GM11168 (cell line): ENCODE measurements at regions not wholly inside any gene's neighbourhood (a gene's known extent, or its start where the extent isn't known, plus 50 kb on each side); places are given as distances from the start of the nearest gene placed in this dataset.

Source experiments
- in situ Hi-C: fragments of 300-500 bp; cut with MboI; formaldehyde crosslinking; loops from one replicate; pipeline ENCODE4 v1.12.0; 2022; ENCODE audit warnings: low sequenced_read_pairs; ENCODE audit not compliant: unreplicated experiment

DNA sequence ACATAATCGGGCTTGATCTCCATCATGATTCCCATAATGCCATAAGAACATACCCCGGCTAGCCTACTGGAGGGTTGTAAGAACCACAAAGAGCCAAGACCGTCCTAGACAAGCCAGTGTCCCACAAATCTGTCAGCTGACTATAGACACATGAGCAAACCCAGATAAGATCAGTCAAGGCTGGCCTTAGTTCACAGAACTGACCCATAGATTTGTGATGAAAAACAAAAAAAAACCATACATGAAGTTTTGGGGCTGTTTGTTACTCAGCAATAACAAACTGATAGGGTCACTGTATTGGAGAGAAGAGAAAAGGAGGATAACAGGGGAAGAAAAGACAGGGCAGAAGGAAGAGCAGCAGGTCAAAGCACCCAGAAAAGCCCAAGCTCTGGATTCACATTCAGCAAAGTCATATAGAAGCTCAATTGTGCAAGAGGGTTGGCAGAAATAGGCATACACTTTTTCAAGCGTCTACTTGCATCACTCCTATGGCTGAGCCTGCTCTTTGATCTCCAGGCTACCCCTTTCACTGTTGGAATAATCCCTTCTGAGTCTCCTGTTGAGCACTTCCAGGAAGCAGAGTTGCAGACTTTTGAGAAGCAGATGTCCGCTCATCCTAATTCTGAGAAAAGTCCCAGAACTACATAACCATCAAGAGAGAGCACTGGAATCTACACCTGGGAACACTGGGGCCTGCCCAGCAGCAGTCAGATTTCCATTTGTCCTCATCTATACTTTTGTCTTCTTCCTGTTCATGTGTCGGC is 122.0 kb upstream of the HABP2 start:
- in situ Hi-C loops = no loop called here

DNA sequence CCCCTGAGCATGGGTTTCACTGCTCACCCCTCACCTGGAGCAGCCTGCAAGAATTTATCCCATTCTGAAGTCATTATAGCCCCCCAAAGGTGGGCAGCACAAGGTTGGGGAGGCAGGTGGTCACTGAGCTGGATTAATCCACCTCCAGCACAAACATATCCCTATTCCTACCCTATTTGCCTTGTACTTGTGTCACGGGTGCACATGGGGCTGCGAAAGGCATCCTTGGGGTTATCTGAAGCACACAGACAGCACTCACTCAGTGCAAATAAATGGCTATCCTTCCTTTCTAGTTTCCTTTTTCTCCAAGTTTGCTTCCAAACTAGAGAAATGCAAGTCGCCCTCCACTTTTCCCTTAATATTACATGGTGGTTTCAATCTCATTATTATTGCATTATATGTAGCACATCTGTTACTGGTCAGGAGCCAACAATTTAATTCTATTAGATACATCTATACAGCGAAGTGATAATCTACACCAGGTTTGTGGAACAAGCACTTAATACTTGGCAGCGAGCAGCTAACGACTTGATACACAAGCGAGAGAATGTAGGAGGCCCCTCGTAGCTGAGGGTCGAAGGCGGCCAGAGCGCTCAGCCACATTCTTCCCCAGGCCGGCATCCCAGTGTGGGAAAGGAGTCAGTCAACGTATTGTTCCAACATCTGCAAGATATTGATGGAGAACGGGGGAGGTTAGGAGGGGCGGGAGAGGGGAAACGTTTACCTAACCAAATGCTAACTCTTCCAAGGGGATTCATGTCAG is 121.3 kb upstream of the HABP2 start:
- in situ Hi-C loops = no loop called here

DNA sequence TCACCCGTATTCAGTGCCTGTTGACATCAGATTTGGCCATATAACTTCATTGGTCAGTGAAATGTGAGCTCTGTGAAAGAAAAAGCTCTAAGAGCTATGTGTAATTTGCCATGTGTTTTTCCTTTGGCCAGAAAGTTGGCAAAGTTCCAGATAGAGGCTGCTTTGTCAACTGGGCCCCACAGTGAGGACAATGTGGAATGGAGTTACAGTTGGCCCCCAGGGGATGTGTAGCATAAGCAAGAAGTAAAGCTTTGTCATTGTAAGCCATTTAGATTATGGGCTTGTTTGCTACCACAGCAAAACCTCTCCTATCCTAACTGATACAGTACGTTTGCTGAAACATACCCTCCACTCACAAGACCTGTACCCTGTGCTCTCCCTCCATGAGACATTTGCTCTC is 119.1 kb upstream of the HABP2 start:
- in situ Hi-C loops = no loop called here

DNA sequence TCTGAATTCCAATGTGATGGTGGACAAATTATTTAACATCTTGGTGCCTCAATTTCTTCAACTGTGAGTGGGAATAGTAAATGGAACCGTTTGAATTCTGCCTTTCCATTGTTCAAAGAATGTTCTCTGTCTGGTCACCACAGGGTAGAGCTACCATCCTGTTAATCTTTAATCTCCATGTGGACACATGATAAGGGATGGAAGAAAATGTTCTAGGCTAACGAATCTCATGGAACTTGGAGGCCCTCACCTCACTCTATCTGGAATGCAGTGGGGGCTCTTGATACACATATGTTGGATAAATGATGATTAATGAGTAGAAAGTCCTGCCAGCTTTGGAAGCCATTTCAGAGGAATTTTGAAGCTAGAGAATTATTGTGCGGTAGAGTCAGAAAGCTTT is 118.5 kb upstream of the HABP2 start:
- in situ Hi-C loops = no loop called here

DNA sequence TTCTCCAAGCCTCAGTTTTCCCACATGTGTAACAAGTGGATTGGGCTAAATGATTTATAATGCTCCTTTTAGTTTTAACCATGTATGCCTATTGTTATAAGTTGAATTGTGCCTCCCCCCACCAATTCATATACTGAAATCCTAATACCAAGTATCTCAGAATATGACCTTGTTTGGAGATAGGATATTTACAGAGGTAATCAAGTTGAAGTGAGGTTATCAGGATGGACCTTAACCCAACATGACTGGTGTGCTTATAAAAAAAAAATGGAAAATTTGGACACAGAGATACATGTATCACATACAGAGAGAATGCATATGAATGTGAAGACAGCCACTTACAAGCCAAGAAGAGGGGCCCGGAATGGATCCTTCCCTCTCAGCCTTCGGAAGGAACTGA is 117.9 kb upstream of the HABP2 start:
- in situ Hi-C loops = no loop called here

DNA sequence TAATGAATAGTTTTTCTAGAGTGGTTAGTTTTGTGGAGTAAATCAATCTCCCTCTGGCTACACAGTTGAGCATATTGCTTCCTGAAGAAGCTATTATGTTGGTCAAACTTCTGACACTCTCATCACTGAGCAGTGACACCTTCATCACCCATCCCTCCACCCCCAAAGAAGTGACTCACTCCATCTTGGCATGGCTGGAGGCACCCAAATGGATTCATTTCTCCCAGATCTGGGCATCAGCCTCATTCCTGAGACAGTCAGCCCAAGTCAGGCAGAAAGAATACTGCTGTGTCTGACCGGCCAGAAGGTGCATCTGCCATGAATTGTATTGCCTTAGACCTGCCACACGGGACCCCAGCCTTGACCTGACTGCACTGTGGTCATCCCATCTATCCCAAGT is 117.0 kb upstream of the HABP2 start:
- in situ Hi-C loops = no loop called here

DNA sequence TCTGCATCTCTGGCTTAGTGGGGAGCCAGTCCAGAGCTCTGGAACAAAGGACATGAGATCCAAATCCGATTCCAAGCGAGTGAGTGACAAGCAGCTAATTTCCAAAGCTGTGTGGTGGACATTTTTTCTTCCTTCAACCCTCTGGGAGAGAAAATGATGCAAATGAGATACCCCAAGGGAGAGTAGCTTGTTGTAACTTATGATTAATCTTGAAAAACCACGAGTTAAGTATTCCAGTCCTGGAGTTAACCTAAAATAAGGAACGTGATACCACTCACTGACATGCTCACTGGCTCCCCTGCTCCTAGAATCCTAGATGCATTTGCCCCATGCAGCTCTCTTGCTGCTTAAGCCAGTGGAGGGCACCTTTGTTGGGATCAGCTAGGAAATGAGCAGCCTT is 116.0 kb upstream of the HABP2 start:
- in situ Hi-C loops = no loop called here

DNA sequence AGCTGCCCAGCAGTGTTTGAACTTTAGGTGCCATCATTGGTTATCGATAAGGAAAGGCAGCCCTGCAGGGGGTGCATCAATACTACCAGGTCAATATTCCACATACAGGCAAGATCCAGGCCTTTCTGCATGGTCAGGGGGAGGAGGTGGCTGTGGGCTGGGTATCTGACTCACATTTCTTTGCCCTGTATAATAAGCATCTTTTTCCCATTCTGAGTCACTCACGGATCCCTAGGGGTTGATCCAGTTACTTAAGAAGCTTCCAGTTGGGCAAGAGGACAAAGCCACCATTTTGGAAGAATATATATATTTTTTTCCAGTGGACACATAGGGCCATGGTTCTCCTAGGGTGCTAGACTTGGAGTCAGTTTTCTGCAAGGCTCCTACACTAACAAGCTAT is 114.2 kb upstream of the HABP2 start:
- in situ Hi-C loops = no loop called here

DNA sequence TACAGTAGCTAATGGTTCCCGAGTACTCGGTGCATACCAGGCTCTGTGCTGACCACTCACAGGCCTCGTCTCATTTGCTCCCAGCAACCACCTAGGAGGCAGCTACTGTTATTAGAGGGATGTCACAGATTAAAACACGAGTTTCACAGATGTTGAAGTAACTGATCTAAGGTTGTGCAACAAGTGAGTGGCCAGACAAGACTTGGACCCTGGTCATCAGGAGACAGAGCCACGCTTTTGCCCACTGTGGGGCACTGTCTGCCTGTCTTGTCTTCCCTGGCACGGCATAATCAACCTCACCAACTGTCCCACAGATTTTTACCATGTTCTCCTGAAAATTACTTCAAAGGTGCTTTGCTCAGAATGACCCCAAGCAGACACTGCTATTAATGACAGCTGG is 111.6 kb upstream of the HABP2 start:
- in situ Hi-C loops = no loop called here

DNA sequence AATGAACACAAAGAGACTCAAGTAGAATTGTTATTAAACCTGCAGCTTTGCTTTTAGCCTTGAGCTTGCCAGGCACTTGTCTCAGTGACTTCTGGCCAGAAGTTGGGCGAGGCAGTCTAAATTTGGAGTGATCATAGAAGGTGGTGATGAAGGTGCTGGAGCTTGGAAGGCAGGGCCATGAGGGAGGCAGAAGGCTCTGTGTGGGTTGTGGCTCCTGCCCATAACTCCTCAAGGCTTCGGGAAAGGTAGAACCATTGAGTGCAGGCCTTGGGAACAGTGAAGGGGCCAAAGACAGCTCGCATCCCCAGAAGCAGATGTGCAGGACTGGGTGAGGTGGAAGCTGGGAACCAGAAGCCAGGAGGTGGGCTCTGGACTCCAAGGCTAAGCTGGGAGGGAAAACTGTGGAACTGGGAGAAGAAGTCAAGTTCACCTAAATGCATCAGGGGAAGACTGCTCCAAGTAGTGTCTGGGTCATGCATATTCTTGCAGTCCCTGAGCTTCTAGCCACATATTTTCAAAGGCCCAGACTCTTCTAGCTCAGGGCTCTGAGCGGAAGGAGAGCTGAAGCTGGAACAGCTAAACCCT is 111.1 kb upstream of the HABP2 start:
- in situ Hi-C loops = no loop called here

DNA sequence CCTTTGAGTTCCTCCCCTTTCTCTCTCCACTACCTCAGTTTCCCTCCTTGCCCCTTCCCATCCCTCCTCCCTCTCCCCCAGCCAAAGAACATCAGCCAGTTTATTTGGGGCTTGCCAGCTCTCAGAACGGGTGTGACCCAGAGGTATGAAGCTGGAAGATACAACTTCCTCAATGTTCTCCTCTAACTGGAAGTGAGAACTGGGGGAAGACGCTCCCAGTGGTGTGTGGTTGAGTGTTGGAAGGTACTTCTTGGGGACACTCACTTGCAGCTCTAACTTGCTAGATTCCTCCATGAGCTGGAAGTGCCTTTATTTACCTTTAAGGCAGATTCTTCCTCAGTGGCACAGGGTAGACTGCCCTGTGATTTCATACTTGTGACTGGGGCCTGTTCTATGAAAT is 110.5 kb upstream of the HABP2 start:
- in situ Hi-C loops = no loop called here

DNA sequence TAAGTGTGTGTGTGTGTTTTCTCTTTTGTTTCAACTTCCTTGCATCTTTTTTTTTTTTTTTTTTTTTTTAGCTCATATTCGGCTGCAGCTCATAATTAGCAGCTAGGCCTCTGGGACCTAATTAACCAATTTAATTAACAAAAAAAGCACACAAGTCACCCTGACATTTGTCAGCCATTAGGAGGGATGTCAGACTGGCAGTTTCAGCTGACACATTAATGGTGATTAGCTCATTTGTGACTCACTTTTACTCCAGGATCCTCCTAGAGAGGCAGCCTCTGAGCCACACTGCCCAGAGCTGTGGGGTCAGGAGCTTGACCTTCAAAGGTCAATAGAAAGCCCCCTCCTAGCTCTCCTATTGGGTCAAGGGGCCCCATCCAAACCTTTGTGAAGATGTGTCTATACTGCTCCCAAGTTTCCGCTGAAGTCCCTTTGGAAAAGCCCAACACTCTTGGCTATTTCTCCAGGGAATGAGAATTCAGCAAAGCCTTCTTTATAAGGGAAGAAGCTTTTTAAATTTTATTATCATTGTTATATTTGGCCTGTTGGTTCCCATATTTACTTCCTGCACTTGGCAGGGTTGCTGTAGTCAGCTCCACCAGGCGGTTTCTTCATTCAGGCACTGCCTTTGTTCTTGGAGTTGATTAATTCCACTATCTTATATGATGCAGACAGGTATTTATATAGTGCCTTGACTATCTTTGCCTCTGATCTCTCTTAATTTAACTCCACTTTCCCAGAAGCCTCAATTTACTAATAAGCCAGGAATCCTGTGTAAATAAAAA is 109.5 kb upstream of the HABP2 start:
- in situ Hi-C loops = no loop called here

DNA sequence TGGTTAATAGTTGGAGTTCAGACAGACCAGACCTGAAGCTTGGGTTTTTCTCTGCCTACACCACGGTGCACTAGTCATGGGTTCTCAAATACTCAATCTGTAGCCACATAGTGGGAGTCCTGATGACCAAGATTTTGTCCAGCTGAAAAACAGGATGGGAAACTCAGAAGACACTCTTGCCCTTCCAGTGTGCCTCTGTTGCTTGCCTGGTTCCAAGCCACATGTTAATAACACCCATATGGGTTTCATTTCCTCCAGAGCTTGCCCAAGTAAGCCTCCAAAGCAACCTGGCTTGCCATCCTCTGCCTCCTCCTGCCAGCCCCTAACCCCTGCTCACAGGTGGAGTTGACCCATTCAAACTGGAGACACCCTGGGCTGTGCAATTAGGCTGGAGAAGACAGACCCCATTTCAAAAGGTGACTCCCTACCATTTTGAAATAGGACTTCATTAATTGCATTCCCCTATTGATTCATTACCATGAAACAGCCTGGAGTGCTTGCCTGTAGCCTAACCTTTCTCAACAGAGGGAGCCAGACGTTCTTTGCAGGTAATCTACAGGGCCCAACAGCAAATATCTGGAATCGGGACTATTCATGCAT is 108.0 kb upstream of the HABP2 start:
- in situ Hi-C loops = no loop called here

DNA sequence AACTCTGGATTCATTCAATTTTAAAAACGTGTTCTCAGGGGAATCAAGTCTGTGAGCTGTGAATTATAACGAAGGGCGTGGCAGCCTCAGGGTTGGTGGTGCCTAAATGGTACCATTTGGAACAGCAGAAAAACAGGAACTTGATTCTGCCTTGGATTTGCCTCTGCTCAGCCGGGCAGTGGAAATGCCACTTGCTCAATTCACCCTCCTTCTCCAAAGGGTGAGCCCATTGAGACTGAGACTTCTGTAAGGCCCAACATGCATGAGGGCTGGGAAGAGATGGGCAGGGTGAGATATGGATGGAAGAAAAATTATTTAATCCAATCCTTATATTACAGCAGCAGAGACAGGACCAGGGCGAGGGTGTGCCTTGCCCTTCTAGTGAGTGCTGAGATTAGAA is 107.1 kb upstream of the HABP2 start:
- in situ Hi-C loops = no loop called here

DNA sequence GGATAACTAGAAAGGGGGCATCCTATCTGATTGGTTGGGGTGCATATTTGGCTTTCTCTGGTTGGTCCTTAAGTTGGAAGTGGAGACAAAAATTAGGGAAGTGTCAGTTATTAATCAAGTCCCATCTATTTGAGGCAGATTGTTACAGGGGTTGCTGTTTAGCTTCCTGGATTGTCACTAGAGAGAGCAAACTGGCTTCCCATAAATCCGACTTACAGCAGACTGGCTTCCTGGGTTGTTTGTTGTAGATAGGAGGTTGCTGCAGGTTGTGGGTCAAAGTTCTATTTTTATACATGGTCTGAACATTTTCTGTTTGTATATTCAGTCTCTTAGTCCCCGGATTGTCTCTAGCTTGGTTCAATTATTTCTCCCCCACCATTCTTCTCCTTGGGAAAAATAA is 106.1 kb upstream of the HABP2 start:
- in situ Hi-C loops = no loop called here

DNA sequence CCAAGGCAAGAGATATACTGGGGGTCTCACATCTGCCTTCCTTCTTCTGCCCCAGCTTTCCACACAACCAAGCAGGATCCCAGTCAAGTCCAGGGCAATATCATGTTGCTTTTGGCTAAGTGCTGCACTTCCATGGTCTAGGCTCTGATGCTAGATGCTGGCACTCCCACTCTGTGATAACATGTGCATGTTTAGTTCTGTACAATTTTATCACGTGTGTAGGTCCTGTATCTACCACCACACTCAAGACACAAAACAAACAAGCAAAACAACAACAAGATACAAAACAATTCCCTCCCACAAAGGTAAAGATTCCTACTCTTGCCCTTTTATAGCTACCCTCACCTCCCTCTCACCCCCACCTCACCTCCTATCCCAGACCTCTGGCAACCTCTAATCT is 105.6 kb upstream of the HABP2 start:
- in situ Hi-C loops = no loop called here

DNA sequence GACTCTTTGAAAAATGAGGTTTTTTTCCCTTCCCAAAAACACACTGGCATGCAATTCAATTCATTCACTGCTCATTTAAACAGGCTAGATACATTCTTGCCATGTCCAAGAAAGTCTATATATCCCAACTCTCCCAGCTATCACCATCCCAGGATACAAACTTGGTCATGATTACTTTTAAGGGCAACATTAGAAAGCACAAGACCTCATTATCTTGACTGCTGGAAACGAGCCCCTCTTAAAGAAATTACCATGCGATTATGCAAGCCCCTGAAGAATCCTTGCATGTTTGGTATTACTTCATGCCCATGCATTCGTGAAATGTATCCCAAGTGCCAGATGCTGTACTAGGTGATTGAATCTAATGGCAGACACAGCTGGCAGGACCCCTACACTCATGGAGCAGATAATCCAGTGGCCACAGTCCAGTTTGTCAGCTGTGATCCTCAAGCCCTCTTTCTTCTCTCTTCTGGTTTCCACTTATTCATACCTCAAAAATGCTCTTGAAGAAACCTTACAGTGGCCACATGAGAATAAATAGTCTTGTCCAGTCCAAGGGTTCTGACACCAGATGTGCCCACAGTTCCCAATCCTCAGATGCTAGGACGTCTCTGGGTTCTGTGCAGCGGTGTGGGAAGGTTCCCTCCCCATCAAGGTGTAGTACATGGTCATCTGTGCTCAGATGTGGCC is 103.7 kb upstream of the HABP2 start:
- in situ Hi-C loops = no loop called here

DNA sequence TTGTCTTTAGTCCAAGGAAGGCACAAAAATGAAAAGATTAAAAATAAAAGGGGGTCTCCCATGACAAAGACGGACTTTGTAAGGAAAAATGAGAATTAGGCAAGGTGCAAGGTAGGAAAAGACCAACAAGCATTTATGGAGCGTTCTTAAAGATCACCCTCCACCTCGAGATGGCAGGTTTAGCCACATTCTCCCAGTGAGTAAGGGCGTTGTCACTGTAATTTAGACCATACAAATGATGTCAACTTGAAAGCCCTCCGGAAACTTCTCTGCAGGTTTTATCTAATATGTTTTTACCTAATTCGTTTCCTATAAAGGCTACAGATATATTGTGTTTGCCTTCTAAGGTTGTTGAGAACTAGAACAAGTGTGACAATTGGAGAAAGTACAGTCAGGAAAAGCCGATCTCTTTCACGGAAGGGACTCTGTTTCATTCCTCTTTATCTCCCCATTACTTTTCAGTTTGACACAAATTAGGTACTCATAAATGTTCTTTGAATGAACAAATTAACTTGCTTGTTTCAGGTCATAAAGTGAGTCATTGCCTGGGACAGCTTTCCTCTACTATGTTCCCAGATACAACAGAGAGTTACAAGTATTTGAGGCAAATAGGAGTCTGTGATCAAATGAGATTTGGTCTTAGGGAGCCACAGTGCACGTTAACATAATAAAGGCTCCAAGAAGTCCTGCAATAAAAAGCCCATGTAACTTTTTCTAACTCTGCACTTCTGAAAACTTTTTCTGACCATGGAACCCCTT is 102.6 kb upstream of the HABP2 start:
- in situ Hi-C loops = no loop called here

DNA sequence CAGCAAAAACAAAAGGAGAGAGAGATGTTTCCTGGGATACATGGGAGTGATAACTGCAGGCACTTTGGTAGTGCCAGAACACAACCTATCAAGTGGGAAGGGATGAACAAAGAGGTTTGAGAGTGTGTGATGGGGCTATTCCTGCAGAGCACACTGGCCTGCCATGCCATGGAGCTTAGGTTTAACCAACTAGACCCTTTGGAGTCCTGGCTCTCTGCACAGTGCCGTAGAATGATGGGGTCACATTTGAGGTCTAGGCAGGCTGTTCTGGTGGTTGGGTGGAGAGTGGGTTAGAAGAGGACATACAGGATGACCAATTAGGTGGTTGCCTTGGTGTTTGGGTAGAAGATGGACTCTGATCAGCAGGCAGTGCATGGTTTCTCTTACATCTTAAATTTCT is 101.9 kb upstream of the HABP2 start:
- in situ Hi-C loops = no loop called here
